ENCODE measurements at regions not wholly inside any gene's neighbourhood (a gene's known extent, or its start where the extent isn't known, plus 50 kb on each side); places are given as distances from the start of the nearest gene placed in this dataset.

DNA sequence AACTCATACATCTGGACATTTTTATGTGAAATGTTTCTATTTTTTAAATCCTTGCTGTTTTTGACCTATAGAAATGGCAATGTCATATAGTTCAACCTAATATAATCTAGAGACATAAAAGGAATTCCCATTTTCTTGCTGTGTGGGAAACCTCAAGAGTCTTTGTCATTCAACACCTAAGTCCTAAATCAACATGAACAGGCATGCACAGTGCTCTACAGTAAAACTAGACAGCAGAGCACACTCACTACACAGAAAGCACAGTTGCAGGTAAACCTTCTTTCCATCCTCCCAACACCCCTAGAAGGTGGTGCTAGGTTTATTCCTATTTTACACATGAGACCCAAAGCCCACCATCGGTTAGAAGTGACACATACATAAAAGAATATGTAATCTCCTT, 79.1 kb upstream of the C1QTNF7 start:
- intact Hi-C loops (cut with DNase I), result no loop called here
- no peak for ATAC-seq

DNA sequence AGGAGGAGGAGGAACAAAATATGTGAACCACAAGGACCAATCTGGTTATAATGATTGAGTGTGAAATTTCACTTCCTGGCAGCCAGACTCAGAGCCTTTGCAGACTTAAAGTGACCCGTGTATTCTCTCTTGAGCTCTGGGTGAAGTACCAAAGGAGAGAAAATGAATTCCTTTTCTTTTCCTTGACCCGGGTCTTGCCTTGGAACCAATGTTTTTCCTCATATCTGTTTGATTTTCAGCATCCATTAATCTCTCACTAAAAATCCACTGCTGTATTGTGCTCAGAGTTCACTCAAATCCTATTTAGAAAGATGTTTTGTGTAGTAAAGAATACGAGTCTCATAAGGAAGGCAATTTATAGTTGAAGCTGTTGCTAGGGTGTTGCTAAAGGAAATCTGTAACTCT, 78.3 kb upstream of the C1QTNF7 start:
- DNase-seq (ENCODE audit: low spot score) (no peak), ATAC-seq (peak; percentile 50)
- intact Hi-C loops (cut with DNase I), result no loop called here

More for the DNA sequence above, 79.1 kb upstream of the C1QTNF7 start:
- DNase-seq (ENCODE audit: low spot score), result no peak

DNA sequence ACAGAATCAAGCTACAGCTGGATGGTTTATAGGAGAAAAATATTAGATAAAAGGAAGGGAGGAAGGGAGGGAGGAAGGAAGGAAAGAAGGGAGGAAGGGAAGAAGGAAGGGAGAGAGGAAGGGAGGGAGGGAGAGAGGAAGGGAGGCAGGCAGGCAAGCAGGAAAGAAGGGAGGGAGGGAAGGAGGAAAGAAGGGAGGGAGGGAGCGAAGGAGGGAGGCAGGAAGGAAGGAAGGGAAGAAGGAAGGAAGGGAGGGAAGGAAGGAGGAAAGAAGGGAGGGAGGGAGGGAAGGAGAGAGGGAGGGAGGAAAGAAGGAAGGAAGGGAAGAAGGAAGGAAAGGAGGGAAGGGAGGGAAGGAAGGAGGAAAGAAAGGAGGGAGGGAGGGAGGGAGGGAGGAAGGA, 77.9 kb upstream of the C1QTNF7 start:
- ATAC-seq (no peak), DNase-seq (ENCODE audit: low spot score) (no peak)
- intact Hi-C loops (cut with DNase I), result no loop called here

DNA sequence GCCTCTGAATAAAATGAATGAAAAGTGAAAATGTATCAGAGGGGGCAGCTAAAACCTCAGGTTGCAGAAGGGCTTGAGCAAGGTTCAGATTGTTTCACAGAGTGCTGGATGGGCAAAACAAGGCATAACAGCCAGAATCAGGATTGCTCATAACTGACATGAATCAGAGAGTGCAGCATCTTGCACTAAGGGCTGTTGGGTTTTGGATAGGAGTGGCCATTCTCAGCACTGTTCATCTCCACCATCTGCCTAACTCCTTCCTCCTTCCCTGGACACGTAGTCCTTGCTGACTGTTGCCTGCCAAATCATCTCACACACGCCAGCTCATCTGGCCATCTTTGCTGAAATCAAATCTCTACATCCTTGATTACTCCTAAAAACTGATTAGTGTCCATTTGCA, 75.3 kb upstream of the C1QTNF7 start:
- ATAC-seq, result no peak
- intact Hi-C loops (cut with DNase I), result no loop called here
- DNase-seq (ENCODE audit: low spot score), result no peak

DNA sequence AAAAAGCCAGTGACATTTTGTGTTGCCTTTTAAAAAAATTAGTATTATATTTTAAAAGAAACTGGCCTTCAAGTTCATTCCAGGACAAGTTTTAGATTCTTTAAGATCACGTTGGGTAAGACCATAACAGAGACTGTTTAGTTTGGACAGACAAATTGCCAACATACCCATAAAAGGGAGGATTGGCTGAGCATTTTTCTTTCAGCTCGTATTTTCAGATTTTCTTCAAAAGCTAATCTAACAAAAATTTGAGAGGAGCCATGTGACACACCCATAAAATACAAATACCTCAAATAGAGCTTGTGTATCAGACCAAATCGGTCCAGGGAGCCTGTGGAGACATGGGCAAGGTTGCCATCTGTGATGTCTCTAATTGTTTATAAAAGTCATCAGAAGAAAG, 74.6 kb upstream of the C1QTNF7 start:
- DNase-seq (ENCODE audit: low spot score) (no peak), ATAC-seq (no peak)
- intact Hi-C loops (cut with DNase I), result no loop called here

DNA sequence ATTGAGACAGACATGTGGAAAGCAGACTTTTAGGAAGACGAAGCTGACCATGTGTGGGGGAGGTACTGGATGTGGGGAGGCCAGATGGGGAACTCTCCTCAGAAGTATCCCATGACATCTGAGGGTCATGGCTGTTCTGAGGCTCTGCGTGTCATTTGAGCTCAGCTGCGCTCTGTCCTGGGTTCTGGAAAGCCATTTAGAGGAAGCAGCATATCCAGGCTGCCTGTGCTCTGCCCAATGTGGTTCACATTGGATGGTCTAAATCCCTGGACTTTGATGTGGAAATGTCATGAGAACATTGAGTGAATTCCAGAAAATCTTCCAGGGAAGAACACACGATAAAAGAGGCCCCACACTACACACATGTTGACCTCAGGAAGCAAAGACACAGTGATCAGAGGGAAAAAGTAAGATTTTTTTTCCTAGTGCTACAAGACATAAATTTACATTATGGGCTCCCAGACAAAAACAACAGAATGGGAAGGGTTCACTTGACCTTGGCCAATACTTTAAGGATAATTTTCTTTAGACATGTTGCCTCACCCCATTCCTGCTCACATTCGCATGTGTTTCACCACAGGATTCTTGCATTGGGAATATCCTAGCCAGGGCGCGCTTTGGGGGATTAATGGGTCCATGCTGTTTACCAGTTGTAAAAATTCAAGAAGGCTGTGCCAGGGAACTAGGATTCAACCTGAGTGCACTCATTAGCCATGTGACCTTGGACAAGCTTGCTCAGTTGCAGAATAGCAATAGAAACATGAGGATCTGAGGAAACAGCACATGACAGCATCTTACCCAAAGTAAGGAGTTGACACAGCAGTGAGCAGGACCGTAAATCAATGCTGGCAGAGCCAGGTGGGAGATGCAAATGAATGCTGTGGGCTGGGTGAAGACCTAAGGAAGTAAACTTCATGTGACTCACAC, 73.2 kb upstream of the C1QTNF7 start:
- DNase-seq (ENCODE audit: low spot score) (peak; percentile 60), ATAC-seq (peak; percentile 93)
- intact Hi-C loops (cut with DNase I), result no loop called here

DNA sequence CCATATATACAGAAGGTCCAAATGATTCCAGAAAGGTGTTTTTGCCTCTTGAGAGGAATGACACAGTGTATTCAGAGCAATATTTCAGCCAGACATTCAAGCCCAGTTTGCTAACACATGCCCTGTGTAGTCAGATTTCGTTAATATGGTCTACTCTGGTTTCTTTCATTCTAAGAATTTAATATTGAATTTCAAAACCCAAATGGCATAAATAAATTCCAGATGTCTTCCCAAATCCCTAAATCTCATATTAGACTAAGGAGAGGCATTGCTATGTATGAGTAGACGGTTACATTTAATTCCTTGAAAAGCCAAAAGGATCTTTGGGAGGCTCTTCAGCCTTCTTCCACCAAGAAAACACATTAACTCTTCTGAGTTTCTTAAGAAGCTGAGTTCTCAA, 66.3 kb upstream of the C1QTNF7 start:
- ATAC-seq (no peak), DNase-seq (ENCODE audit: low spot score) (no peak)
- intact Hi-C loops (cut with DNase I), result no loop called here

DNA sequence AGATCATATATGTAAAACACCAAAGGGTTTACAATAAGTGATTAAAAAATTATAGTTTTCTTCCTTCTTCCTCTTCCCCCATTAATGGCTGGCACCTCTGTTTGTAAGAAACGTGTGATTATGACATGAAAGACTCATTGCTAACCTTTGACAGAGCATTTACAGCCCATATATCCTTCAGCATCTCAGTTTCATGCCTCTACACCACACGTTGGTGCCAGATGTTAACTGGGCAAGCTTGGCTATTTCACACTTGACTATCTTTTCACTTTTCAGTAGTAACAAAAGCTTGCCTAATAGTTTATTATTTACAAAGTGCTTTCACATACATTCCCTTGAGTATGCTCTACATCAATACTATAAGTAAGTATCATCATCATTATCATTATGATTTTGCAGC, 65.3 kb upstream of the C1QTNF7 start:
- intact Hi-C loops (cut with DNase I), result no loop called here
- DNase-seq (ENCODE audit: low spot score) (no peak), ATAC-seq (no peak)

DNA sequence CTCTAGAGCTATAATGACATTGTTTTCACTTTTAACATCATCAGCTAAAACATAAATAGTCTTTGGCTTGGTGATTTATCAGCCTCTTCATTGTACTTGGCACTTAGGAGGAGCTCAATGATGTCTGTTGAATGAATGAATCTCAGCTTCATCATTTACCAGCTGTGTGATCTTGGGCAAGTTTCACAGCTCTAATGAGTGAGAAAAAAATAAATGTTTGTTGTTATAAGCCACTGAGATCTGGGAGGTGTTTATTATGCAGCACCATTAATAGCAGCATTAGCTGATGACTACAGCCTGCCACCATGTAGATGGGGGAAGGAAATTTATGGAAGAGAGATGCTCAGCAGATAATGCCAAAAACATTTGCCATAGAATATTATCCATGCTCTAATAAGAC, 63.6 kb upstream of the C1QTNF7 start:
- no peak for ATAC-seq
- DNase-seq (ENCODE audit: low spot score), result no peak
- intact Hi-C loops (cut with DNase I), result no loop called here

DNA sequence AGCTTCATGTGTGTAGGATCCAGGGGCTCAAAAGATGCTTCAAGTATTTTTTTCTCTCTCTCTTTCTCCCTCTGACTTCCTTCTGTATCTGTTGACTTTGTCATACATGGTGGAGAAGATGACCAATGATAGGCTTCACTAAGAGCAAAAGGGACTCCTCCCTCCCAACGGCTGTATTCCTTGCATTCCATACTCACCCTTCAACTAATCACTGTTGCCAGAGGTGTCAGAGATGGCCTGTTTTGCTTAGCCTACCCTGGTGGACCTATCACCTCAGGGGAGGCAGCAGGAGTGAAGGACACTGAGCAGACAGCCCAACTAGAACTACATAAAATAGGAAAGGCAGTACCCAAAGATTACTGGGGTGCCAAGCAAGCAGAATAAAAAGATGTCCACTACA, 62.2 kb upstream of the C1QTNF7 start:
- intact Hi-C loops (cut with DNase I), result no loop called here
- ATAC-seq, result no peak

DNA sequence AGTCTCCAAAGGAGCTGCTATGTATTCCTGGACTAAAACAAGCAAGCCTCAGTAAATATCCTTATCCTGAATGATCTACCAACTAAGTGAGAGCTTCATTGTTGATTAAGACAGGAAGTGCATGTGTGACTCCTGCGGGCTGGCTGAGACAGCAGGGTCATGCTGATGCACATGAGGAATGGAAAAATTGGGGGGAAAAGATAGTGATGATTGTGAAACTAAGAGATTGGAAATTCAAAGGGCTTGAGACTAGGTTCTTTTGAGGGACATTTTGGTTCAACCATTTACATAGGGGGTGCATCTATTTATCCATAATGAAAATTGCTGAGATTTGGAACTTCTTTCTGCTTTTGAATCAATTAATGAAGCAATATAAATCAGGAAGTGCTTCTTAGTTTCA, 61.1 kb upstream of the C1QTNF7 start:
- intact Hi-C loops (cut with DNase I), result no loop called here
- DNase-seq (ENCODE audit: low spot score) (no peak), ATAC-seq (peak; percentile 44)

More for the DNA sequence above, 62.2 kb upstream of the C1QTNF7 start:
- DNase-seq (ENCODE audit: low spot score), result no peak

DNA sequence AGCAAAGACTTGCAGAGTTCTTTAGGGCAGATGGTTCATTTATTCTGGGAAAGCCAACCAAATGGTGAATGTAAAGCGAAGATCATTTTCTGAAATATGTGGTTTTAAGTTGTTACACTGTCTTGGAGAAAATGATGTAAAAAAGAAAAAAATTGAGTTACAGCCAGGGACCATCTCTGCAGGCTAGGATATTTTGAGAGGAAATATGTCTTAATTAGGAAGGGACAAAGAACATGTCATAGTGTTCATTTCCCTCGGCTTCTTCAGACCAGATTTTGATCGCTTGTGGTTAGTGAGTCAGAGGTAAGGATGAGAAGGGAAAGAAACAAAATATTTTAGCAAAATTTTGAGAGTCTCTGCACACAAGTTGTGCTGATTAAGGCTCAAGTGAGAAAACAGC, 59.0 kb upstream of the C1QTNF7 start:
- no peak for ATAC-seq
- intact Hi-C loops (cut with DNase I), result no loop called here
- DNase-seq (ENCODE audit: low spot score), result no peak

DNA sequence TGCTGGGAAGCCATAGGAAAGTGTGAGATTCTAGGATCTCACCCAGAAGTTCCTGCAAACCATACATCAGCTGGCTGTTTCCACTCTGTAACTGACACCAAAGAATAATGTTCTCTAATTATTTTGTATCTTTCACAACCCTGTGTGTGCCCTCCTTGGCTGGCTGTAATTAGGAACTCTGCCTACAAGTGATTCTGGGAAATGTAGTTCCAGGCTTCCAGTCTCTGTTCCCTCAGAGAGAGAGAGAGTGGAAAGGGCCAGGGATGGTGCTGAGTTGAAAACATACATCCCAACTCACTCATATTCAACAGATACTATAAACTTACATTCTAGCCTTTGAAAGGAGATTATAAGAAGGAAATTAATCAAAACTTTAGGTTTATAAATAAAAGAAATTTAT, 57.5 kb upstream of the C1QTNF7 start:
- no peak for DNase-seq (ENCODE audit: low spot score)
- intact Hi-C loops (cut with DNase I), result no loop called here
- ATAC-seq, result no peak

DNA sequence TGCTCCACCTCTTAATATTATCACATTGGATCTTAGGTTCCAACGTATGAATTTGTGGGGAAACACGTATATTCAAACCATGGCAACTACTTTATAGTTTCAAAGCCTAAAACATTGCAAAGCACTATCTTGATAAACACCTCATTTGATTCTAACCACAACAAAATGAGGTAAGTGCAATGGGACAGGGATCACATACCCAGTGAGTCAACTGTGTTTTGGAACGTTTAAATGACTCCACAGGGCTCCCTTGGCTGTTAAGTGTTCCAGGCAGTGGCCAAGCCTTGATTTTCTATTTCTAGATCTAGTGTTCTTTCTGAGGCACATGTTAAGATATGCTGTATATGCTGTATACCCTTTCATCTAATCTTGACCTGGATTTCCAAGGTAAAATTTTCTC, 54.5 kb upstream of the C1QTNF7 start:
- DNase-seq (ENCODE audit: low spot score) (no peak), ATAC-seq (no peak)

DNA sequence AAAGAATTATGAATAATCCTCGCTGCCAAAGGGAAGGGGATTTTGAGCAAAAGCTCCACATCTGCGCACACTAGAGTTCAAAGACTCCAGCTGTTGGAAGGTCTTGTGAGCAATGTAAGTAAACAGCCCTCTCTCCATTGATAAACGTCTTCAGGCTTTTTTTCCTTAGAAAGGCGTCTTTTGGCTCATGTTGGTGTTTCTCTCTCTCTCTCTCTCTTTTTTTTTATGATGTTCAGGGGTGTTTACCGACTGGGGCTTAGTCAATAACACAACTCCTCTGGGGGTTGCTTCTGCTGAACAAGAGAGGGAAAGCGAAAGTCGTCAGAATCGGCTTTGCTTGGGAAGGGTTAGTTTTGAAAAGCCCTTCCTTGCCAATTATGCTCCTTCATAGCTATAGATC, 53.2 kb upstream of the C1QTNF7 start:
- DNase-seq (ENCODE audit: low spot score) (no peak), ATAC-seq (peak; percentile 78)
- intact Hi-C loops (cut with DNase I), result no loop called here

More for the DNA sequence above, 54.5 kb upstream of the C1QTNF7 start:
- intact Hi-C loops (cut with DNase I), result no loop called here

DNA sequence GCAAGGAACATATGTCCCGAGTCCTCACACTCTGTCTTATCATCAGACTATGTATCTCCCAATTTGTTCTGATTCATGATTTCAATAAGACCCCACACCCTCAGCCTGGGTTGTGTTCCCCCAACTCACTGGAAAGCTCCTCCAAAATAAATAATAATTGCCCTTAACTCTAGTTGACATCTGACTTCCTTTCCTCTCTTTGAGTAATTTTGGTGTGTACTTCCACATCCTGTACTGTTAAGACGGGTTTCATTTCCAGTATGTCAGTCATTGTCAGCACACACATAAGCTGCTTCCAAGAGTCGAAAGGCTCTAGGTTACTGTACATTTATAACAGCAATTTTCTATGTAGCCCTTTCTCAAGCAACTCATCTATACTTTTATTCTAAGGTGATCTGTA, 52.2 kb upstream of the C1QTNF7 start:
- intact Hi-C loops (cut with DNase I), result no loop called here
- ATAC-seq, result peak; percentile 38

DNA sequence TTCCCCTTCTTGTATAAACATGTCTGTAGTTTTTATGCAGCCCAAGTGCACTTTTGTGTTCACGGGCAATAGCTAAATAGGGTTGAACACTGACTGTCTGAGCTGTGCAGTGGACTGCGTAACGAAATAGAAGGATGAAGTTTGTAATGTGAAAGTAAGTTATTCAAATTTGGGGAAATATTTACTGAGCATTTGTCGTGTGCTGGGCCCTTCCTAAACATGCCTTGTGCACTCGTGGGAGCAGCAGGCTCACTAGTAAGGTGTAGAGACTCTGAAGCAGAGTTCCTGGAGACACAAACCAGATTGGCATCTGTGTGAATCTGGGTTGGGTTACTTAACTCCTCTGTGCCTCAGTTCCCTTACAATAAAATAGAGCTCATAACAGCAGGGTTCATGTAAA, 51.7 kb upstream of the C1QTNF7 start:
- DNase-seq (ENCODE audit: low spot score), result no peak
- peak; percentile 33 for ATAC-seq
- intact Hi-C loops (cut with DNase I), result no loop called here

More for the DNA sequence above, 52.2 kb upstream of the C1QTNF7 start:
- DNase-seq (ENCODE audit: low spot score), result no peak

DNA sequence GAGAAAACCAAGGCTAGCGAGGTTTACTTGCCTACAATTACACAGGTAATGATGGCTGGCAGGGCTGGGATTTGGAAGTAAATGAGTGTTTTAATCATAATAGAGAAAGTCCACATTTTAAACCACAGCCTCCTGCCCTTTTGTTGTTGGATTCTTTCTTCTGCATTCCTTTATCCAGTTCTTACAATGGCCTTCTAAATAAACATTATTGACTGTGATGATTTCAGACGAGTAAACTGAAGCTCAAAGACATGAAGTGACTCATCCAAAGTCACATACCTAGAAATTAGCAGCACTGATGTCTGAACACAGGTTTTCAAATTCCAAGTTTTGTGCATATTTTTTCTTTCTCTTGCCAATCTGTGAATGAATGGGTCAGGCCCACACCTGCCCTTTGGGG, 51.2 kb upstream of the C1QTNF7 start:
- DNase-seq (ENCODE audit: low spot score), result no peak
- ATAC-seq, result no peak
- intact Hi-C loops (cut with DNase I), result no loop called here

Data from sciatic nerve (tissue), 2 donors.